Endothelial cell of umbilical vein (primary cell): ENCODE measurements at regions not wholly inside any gene's neighbourhood (a gene's known extent, or its start where the extent isn't known, plus 50 kb on each side); places are given as distances from the start of the nearest gene placed in this dataset.

Experiments used
- BruUV-seq: library from RNA; stranded (reverse); fragments of 400-500 nt; replicated peaks from 2 replicates; lab custom pipeline; 2021; lab: Mats Ljungman, UMichigan
- CTCF ChIA-PET: fragments of 300-600, 350-600 bp; sonication (Branson Sonifier 250); formaldehyde crosslinking; loops from one replicate; lab custom pipeline; 2021; ENCODE audit warnings: antibody characterized with exemption, inconsistent platforms; lab: Charles Lee
- POLR2A ChIA-PET: fragments of 300-600, 350-600 bp; sonication (Branson Sonifier 250); formaldehyde crosslinking; loops from one replicate; lab custom pipeline; 2021; ENCODE audit warnings: antibody characterized with exemption, inconsistent platforms; lab: Charles Lee
- DNase-seq: peaks from one replicate; pipeline ENCODE4 v3.0.0-alpha.2; 2011; ENCODE audit warnings: low read depth, low spot score
- FAIRE-seq: peaks from 2 replicates; lab custom pipeline; 2011; peaks lifted over from hg19 to GRCh38; lab: Jason Lieb, UNC
- H2AFZ ChIP-seq: 2 replicates; pipeline ENCODE4 v1.6.0; 2012; ENCODE audit warnings: low read depth, low read length, control low read depth, inconsistent platforms
- H3K27ac ChIP-seq: 2 replicates; pipeline ENCODE4 v1.5.1; 2011; ENCODE audit warnings: low read depth, mild to moderate bottlenecking, control low read depth, low read length, moderate library complexity; ENCODE audit not compliant: insufficient read depth
- H3K27me3 ChIP-seq, 2 experiments: 2 replicates each; pipeline versions ENCODE4 v1.6.0 to v1.6.1; 2011; ENCODE audit warnings: low read length in 2 of 2, mixed read lengths in 1 of 2; ENCODE audit not compliant: control insufficient read depth in 2 of 2, insufficient read depth in 2 of 2
- H3K36me3 ChIP-seq, 2 experiments: 2 replicates in 1 of 2; 3 replicates in 1 of 2; pipeline ENCODE4 v1.5.1; 2011; ENCODE audit warnings: low read length in 2 of 2, mild to moderate bottlenecking in 1 of 2, moderate library complexity in 1 of 2; ENCODE audit not compliant: control insufficient read depth in 2 of 2, insufficient read depth in 2 of 2; ENCODE audit errors: extremely low read depth in 1 of 2
- H3K4me1 ChIP-seq: 3 replicates; pipeline ENCODE4 v1.5.1; 2011; ENCODE audit warnings: mild to moderate bottlenecking, low read length; ENCODE audit not compliant: control insufficient read depth, insufficient read depth; ENCODE audit errors: extremely low read depth
- H3K4me2 ChIP-seq: 2 replicates; pipeline ENCODE4 v1.6.1; 2011; ENCODE audit warnings: low read length, control low read depth, mixed read lengths; ENCODE audit not compliant: insufficient read depth
- H3K4me3 ChIP-seq, 3 experiments: fragments of 200-600 bp in 1 of 3; sonication (generic), shearing (Covaris generic) in 1 of 3; replicated peaks in 1 of 3; 2 replicates each; pipeline ENCODE4 v1.5.1; 2011 to 2016; ENCODE audit warnings: control low read depth in 3 of 3, low read length in 3 of 3, mild to moderate bottlenecking in 2 of 3, inconsistent platforms in 1 of 3, low read depth in 1 of 3, moderate library complexity in 1 of 3; ENCODE audit not compliant: insufficient read depth in 1 of 3
- H3K79me2 ChIP-seq: 2 replicates; pipeline ENCODE4 v1.6.0; 2012; ENCODE audit warnings: low read length, inconsistent platforms; ENCODE audit not compliant: control insufficient read depth, insufficient read depth
- H3K9ac ChIP-seq: replicated peaks from 2 replicates; pipeline ENCODE3; 2011; ENCODE audit warnings: low read length, control low read depth; ENCODE audit not compliant: insufficient read depth; ENCODE audit errors: extremely low read depth
- H3K9me1 ChIP-seq: replicated peaks from 3 replicates; pipeline ENCODE4 v1.6.0; 2011; ENCODE audit warnings: mild to moderate bottlenecking, low read length; ENCODE audit not compliant: control insufficient read depth, insufficient read depth; ENCODE audit errors: extremely low read depth
- H3K9me3 ChIP-seq: replicated peaks from 2 replicates; pipeline ENCODE4 v1.5.1; 2012; ENCODE audit warnings: low read length, inconsistent platforms; ENCODE audit not compliant: control insufficient read depth, insufficient read depth
- H4K20me1 ChIP-seq: replicated peaks from 2 replicates; pipeline ENCODE3; 2011; ENCODE audit warnings: mild to moderate bottlenecking, low read length; ENCODE audit not compliant: control insufficient read depth, insufficient read depth; ENCODE audit errors: extremely low read depth
- EZH2 ChIP-seq: IDR thresholded peaks from 2 replicates; pipeline ENCODE4 v1.6.1; 2012; ENCODE audit warnings: borderline replicate concordance, low read depth, mild to moderate bottlenecking, moderate library complexity, low read length, inconsistent platforms; ENCODE audit not compliant: severe bottlenecking
- FOS ChIP-seq: IDR thresholded peaks from 2 replicates; pipeline ENCODE4 v1.6.1; 2011; ENCODE audit warnings: mild to moderate bottlenecking, low read length, moderate library complexity, borderline replicate concordance; ENCODE audit not compliant: insufficient read depth
- GATA2 ChIP-seq: IDR thresholded peaks from 2 replicates; pipeline ENCODE4 v1.7.0; 2011; ENCODE audit warnings: low read depth, mild to moderate bottlenecking, moderate library complexity, mixed read lengths, low read length; ENCODE audit not compliant: insufficient read length, insufficient read depth
- JUN ChIP-seq: IDR thresholded peaks from 2 replicates; pipeline ENCODE4 v1.6.1; 2011; ENCODE audit warnings: borderline replicate concordance, low read depth; ENCODE audit not compliant: insufficient read length, insufficient read depth
- MYC ChIP-seq: IDR thresholded peaks from one replicate; pipeline ENCODE4 v1.6.1; 2011; ENCODE audit warnings: mild to moderate bottlenecking, low read depth, low read length
- POLR2A ChIP-seq: IDR thresholded peaks from 2 replicates; pipeline ENCODE4 v1.6.1; 2012; ENCODE audit warnings: low read depth, mild to moderate bottlenecking, control low read depth, low read length
- POLR2AphosphoS5 ChIP-seq: IDR thresholded peaks from 2 replicates; pipeline ENCODE4 v1.6.1; 2012; ENCODE audit warnings: low read depth, mild to moderate bottlenecking, control low read depth, low read length, moderate library complexity; ENCODE audit not compliant: insufficient read depth
- dilution Hi-C: fragments of 300-500 bp; cut with MboI; formaldehyde crosslinking; loops from one replicate; pipeline ENCODE4 v1.15.0; 2019; ENCODE audit warnings: low sequenced_read_pairs; ENCODE audit not compliant: extremely low pct_ligation_motif_present
- intact Hi-C: fragments of 100-400 bp; cut with micrococcal nuclease; formaldehyde crosslinking; loops from one replicate; pipeline ENCODE4 v1.10.0; 2022
- TF ChIP-seq, protein P1 (sequence below), 2 donors: IDR thresholded peaks; 1 replicate in 1 of 2; 2 replicates in 1 of 2; pipeline ENCODE4 v1.5.1; 2011; ENCODE audit warnings: low read length in 2 of 2, mild to moderate bottlenecking in 2 of 2, moderate library complexity in 2 of 2, control low read depth in 1 of 2, inconsistent platforms in 1 of 2, low read depth in 1 of 2; ENCODE audit not compliant: insufficient read depth in 1 of 2; ENCODE audit errors: extremely low read depth in 1 of 2
- TF ChIP-seq, protein P2 (sequence below): IDR thresholded peaks from 2 replicates; pipeline ENCODE4 v1.6.1; 2011; ENCODE audit not compliant: insufficient read depth, insufficient read length

DNA sequence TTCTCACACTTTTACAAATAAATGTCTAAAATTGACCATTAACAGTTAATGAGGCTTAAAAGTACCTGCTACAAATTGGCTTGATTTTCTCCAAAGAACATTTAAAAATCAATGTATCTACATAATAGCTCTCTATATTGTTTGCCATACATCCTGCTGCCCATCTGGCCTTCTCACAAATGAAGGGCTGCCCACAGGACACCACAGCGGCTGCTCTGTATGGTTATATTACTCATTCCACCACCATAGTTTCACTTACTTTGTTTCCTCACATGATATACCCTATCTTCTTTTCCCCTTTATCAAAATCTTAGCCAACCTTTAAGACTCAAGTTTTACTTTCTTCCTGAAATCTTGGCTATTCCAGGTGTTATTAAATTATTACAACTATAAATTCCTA, 407.7 kb upstream of the HTR1E start:
- Histone ChIP-seq H4K20me1 (no peaks in the 10 kb centered on the region), H3K9me1 (no peaks in the 10 kb centered on the region), H3K4me2 (no peak overlapping the region), H3K27ac (no peak overlapping the region), H3K9ac (no peak overlapping the region), H2AFZ (no peak overlapping the region), H3K4me1 (no peaks in the 10 kb centered on the region), H3K9me3 (peaks cover 1% of the 10 kb centered on the region), H3K36me3 (no peaks in the 10 kb centered on the region), H3K79me2 (no peaks in the 10 kb centered on the region), H3K27me3 (no peaks in the 10 kb centered on the region), H3K4me3 (no peak overlapping the region)
- FAIRE-seq = no peak
- intact Hi-C loops = no loop called here
- ChIA-PET CTCF (no interaction called here), POLR2A (no interaction called here)
- DNase-seq = no peak
- BruUV-seq = no TSS peak
- dilution Hi-C loops = no loop called here
- TF ChIP-seq, protein P1, sequence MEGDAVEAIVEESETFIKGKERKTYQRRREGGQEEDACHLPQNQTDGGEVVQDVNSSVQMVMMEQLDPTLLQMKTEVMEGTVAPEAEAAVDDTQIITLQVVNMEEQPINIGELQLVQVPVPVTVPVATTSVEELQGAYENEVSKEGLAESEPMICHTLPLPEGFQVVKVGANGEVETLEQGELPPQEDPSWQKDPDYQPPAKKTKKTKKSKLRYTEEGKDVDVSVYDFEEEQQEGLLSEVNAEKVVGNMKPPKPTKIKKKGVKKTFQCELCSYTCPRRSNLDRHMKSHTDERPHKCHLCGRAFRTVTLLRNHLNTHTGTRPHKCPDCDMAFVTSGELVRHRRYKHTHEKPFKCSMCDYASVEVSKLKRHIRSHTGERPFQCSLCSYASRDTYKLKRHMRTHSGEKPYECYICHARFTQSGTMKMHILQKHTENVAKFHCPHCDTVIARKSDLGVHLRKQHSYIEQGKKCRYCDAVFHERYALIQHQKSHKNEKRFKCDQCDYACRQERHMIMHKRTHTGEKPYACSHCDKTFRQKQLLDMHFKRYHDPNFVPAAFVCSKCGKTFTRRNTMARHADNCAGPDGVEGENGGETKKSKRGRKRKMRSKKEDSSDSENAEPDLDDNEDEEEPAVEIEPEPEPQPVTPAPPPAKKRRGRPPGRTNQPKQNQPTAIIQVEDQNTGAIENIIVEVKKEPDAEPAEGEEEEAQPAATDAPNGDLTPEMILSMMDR (IDR thresholded peaks at IDR 0.05; ENCODE audit: extremely low read depth in 1 of 2, insufficient read depth in 1 of 2, low read depth in 1 of 2, low read length in 2 of 2) = no peak
- no peak for TF ChIP-seq POLR2AphosphoS5
- no peak for TF ChIP-seq MYC
- TF ChIP-seq POLR2A = no peak
- no peak for TF ChIP-seq JUN
- TF ChIP-seq EZH2 = no peak
- TF ChIP-seq, protein P2, sequence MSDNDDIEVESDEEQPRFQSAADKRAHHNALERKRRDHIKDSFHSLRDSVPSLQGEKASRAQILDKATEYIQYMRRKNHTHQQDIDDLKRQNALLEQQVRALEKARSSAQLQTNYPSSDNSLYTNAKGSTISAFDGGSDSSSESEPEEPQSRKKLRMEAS = no peak
- TF ChIP-seq FOS = no peak
- TF ChIP-seq GATA2 = no peak
